ENCODE measurements at regions not wholly inside any gene's neighbourhood (a gene's known extent, or its start where the extent isn't known, plus 50 kb on each side); places are given as distances from the start of the nearest gene placed in this dataset.

DNA sequence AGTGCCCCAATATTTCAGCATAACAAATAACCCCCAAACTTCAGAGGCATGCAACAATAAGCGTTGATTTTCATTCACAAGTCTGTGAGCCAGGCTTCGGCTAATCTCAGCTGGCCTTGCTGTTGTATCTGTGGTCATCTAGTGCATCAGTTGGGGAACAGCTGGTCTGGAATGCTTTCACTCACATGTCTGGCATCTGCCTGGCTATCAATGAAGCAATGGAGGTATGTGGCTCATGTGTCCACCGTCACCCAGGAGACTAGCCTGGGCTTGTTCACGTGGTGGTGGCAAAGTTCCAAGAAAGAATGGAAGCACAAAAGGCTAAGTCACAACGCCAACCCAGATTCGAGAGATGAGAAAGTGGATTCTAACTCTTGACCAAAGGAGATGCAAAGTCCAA lies 304.8 kb upstream of the ISX start:
- TF ChIP-seq, protein P1, sequence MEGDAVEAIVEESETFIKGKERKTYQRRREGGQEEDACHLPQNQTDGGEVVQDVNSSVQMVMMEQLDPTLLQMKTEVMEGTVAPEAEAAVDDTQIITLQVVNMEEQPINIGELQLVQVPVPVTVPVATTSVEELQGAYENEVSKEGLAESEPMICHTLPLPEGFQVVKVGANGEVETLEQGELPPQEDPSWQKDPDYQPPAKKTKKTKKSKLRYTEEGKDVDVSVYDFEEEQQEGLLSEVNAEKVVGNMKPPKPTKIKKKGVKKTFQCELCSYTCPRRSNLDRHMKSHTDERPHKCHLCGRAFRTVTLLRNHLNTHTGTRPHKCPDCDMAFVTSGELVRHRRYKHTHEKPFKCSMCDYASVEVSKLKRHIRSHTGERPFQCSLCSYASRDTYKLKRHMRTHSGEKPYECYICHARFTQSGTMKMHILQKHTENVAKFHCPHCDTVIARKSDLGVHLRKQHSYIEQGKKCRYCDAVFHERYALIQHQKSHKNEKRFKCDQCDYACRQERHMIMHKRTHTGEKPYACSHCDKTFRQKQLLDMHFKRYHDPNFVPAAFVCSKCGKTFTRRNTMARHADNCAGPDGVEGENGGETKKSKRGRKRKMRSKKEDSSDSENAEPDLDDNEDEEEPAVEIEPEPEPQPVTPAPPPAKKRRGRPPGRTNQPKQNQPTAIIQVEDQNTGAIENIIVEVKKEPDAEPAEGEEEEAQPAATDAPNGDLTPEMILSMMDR (IDR thresholded peaks at IDR 0.05), result no peak
- TF ChIP-seq EP300 (IDR thresholded peaks at IDR 0.05; ENCODE audit: low read depth) (no peak), POLR2A (IDR thresholded peaks at IDR 0.05) (no peak)
